H1 (cell line): ENCODE measurements at regions not wholly inside any gene's neighbourhood (a gene's known extent, or its start where the extent isn't known, plus 50 kb on each side); places are given as distances from the start of the nearest gene placed in this dataset.

ENCODE experiments used
- CTCF ChIA-PET: fragments of 300-600 bp; sonication (Branson Sonifier 250); formaldehyde crosslinking; loops from one replicate; lab custom pipeline; 2021; ENCODE audit not compliant: partially characterized antibody; lab: Charles Lee
- POLR2A ChIA-PET: fragments of 300-600 bp; sonication (Branson Sonifier 250); formaldehyde crosslinking; loops from one replicate; lab custom pipeline; 2021; ENCODE audit warnings: inconsistent platforms; ENCODE audit not compliant: partially characterized antibody; lab: Charles Lee
- DNase-seq, 2 experiments: peaks; one replicate each; pipeline versions ENCODE4 v3.0.0 to v3.0.0-alpha.2; 2010 to 2022; ENCODE audit warnings: low spot score in 2 of 2, low read depth in 1 of 2, mixed read lengths in 1 of 2
- FAIRE-seq: peaks from 2 replicates; lab custom pipeline; 2011; peaks lifted over from hg19 to GRCh38; lab: Jason Lieb, UNC
- H2AFZ ChIP-seq: 2 replicates; pipeline ENCODE4 v1.8.1; 2012; ENCODE audit warnings: low read length, inconsistent platforms
- H2AK5ac ChIP-seq: 2 replicates; pipeline ENCODE4 v1.6.1; 2013; ENCODE audit warnings: low read depth, low read length
- H2BK120ac ChIP-seq: replicated peaks from 2 replicates; pipeline ENCODE3; 2013; ENCODE audit warnings: low read depth, low read length, inconsistent platforms
- H2BK12ac ChIP-seq: 2 replicates; pipeline ENCODE4 v1.6.1; 2013; ENCODE audit warnings: low read depth, low read length
- H2BK15ac ChIP-seq: 2 replicates; pipeline ENCODE4 v1.6.1; 2013; ENCODE audit warnings: low read length
- H2BK20ac ChIP-seq: 2 replicates; pipeline ENCODE4 v1.6.1; 2013; ENCODE audit warnings: low read length
- H2BK5ac ChIP-seq: 2 replicates; pipeline ENCODE4 v1.6.1; 2013; ENCODE audit warnings: low read depth, low read length
- H3K14ac ChIP-seq: 2 replicates; pipeline ENCODE4 v1.6.1; 2013; ENCODE audit warnings: inconsistent platforms; ENCODE audit not compliant: insufficient read length
- H3K18ac ChIP-seq: 2 replicates; pipeline ENCODE4 v1.6.1; 2013; ENCODE audit warnings: low read length; ENCODE audit errors: extremely low read depth
- H3K23ac ChIP-seq: 2 replicates; pipeline ENCODE4 v1.6.1; 2013; ENCODE audit warnings: inconsistent platforms; ENCODE audit not compliant: insufficient read length
- H3K23me2 ChIP-seq: 2 replicates; pipeline ENCODE4 v1.6.1; 2013; ENCODE audit warnings: low read depth, low read length
- H3K27ac ChIP-seq: 2 replicates; pipeline ENCODE4 v1.6.1; 2011; ENCODE audit warnings: low read depth, low read length, inconsistent platforms
- H3K27me3 ChIP-seq, 4 experiments: replicated peaks in 1 of 4; 1 replicate in 1 of 4; 2 replicates in 3 of 4; pipeline versions ENCODE4 v1.6.1 to v1.8.1; 2011 to 2013; ENCODE audit warnings: low read length in 3 of 4, mild to moderate bottlenecking in 3 of 4, inconsistent platforms in 2 of 4, mixed read lengths in 2 of 4, moderate library complexity in 1 of 4; ENCODE audit not compliant: control insufficient read depth in 3 of 4, insufficient read depth in 3 of 4; ENCODE audit errors: extremely low read depth in 1 of 4
- H3K36me3 ChIP-seq, 4 experiments: 2 replicates each; pipeline versions ENCODE4 v1.6.1 to v1.8.1; 2011 to 2013; ENCODE audit warnings: mild to moderate bottlenecking in 4 of 4, low read length in 3 of 4, moderate library complexity in 2 of 4, control low read depth in 1 of 4, inconsistent platforms in 1 of 4; ENCODE audit not compliant: insufficient read depth in 4 of 4, control insufficient read depth in 2 of 4
- H3K4ac ChIP-seq: replicated peaks from 2 replicates; pipeline ENCODE3; 2013; ENCODE audit warnings: low read length, low read depth, mixed read lengths, inconsistent platforms; ENCODE audit not compliant: insufficient read length
- H3K4me1 ChIP-seq, 4 experiments: replicated peaks in 1 of 4; 1 replicate in 1 of 4; 2 replicates in 3 of 4; pipeline versions ENCODE4 v1.6.1 to v1.8.1; 2011 to 2013; ENCODE audit warnings: low read length in 3 of 4, inconsistent platforms in 2 of 4, mixed read lengths in 1 of 4; ENCODE audit not compliant: insufficient read depth in 4 of 4, control insufficient read depth in 3 of 4
- H3K4me2 ChIP-seq, 2 experiments: 2 replicates each; pipeline versions ENCODE4 v1.6.1 to v1.8.1; 2011 to 2013; ENCODE audit warnings: low read depth in 2 of 2, low read length in 2 of 2, control low read depth in 1 of 2, inconsistent platforms in 1 of 2, mild to moderate bottlenecking in 1 of 2; ENCODE audit not compliant: insufficient read depth in 1 of 2
- H3K4me3 ChIP-seq, 4 experiments: fragments of 200-600, 300-600 bp in 1 of 4; sonication (generic), shearing (Covaris generic), sonication (Bioruptor Twin) in 1 of 4; 2 replicates each; pipeline versions ENCODE4 v1.5.1 to v1.8.1; 2011 to 2016; ENCODE audit warnings: low read length in 4 of 4, low read depth in 3 of 4, control low read depth in 2 of 4, inconsistent platforms in 2 of 4, mild to moderate bottlenecking in 2 of 4, mixed read lengths in 1 of 4, moderate library complexity in 1 of 4; ENCODE audit not compliant: insufficient read depth in 2 of 4; ENCODE audit errors: extremely low read depth in 1 of 4
- H3K56ac ChIP-seq: replicated peaks from 2 replicates; pipeline ENCODE3; 2013; ENCODE audit warnings: low read depth, mild to moderate bottlenecking, mixed read lengths, low read length, inconsistent platforms; ENCODE audit not compliant: insufficient read length
- H3K79me1 ChIP-seq: 2 replicates; pipeline ENCODE4 v1.6.1; 2013; ENCODE audit warnings: low read depth, low read length, control low read depth
- H3K79me2 ChIP-seq, 2 experiments: 2 replicates each; pipeline versions ENCODE4 v1.6.1 to v1.8.1; 2012 to 2013; ENCODE audit warnings: low read length in 2 of 2, mild to moderate bottlenecking in 2 of 2, inconsistent platforms in 1 of 2; ENCODE audit not compliant: insufficient read depth in 2 of 2, control insufficient read depth in 1 of 2
- H3K9ac ChIP-seq, 4 experiments: replicated peaks in 1 of 4; 1 replicate in 1 of 4; 2 replicates in 3 of 4; pipeline versions ENCODE4 v1.6.1 to v1.8.1; 2011 to 2013; ENCODE audit warnings: low read depth in 3 of 4, low read length in 3 of 4, control low read depth in 2 of 4, mild to moderate bottlenecking in 2 of 4, moderate library complexity in 2 of 4, inconsistent platforms in 1 of 4; ENCODE audit errors: extremely low read depth in 1 of 4
- H3K9me3 ChIP-seq, 2 experiments: 2 replicates each; pipeline versions ENCODE4 v1.6.1 to v1.8.1; 2012 to 2013; ENCODE audit warnings: mild to moderate bottlenecking in 2 of 2, moderate library complexity in 2 of 2, control low read depth in 1 of 2, inconsistent platforms in 1 of 2, low read depth in 1 of 2, low read length in 1 of 2, mixed read lengths in 1 of 2; ENCODE audit not compliant: insufficient read depth in 2 of 2
- H4K20me1 ChIP-seq, 2 experiments: replicated peaks in 1 of 2; 2 replicates each; pipeline versions ENCODE3 to v1.8.1; 2011 to 2013; ENCODE audit warnings: inconsistent platforms in 2 of 2, low read length in 2 of 2, mild to moderate bottlenecking in 1 of 2; ENCODE audit not compliant: insufficient read depth in 2 of 2, control insufficient read depth in 1 of 2
- H4K5ac ChIP-seq: 2 replicates; pipeline ENCODE4 v1.6.1; 2013; ENCODE audit warnings: low read length, low read depth, mixed read lengths, inconsistent platforms; ENCODE audit not compliant: insufficient read length
- H4K8ac ChIP-seq: 2 replicates; pipeline ENCODE4 v1.8.0; 2013; ENCODE audit warnings: mild to moderate bottlenecking, moderate library complexity, low read length, inconsistent platforms; ENCODE audit not compliant: insufficient read depth; ENCODE audit errors: extremely low read depth
- H4K91ac ChIP-seq: replicated peaks from 2 replicates; pipeline ENCODE3; 2013; ENCODE audit warnings: low read length, mixed read lengths, inconsistent platforms; ENCODE audit not compliant: insufficient read length
- ASH2L ChIP-seq: fragments of 200-600, 300-600 bp; sonication (generic); IDR thresholded peaks from one replicate; pipeline ENCODE4 v1.7.1; 2017; ENCODE audit warnings: low read length
- GABPA ChIP-seq: IDR thresholded peaks from 2 replicates; pipeline ENCODE4 v1.6.1; 2011; ENCODE audit warnings: mild to moderate bottlenecking, low read length, moderate library complexity, borderline replicate concordance; ENCODE audit not compliant: insufficient read depth
- SAP30 ChIP-seq: fragments of 300-600 bp; sonication (generic); IDR thresholded peaks from 2 replicates; pipeline ENCODE4 v1.7.1; 2012; ENCODE audit warnings: low read length, moderate library complexity, mild to moderate bottlenecking, inconsistent platforms; ENCODE audit not compliant: insufficient read depth, insufficient replicate concordance
- TBP ChIP-seq: IDR thresholded peaks from 2 replicates; pipeline ENCODE4 v1.6.1; 2011; ENCODE audit warnings: low read depth, low read length, improper control_type of control experiment
- WGBS, 2 experiments: shearing (Covaris generic) in 1 of 2; methylation state at CpG; one replicate each; pipeline versions ENCODE4 v1.1.6 to v1.1.7; 2013 to 2015; ENCODE audit warnings: low lambda C conversion rate in 2 of 2, mixed read lengths in 2 of 2, inconsistent platforms in 1 of 2, low coverage in 1 of 2, missing lambda C conversion rate in 1 of 2; ENCODE audit not compliant: insufficient replicate concordance in 2 of 2, insufficient coverage in 1 of 2, insufficient read length in 1 of 2; ENCODE audit errors: extremely low coverage in 1 of 2, missing lambda C conversion rate in 1 of 2; 5-methylcytosine and 5-hydroxymethylcytosine counted together

DNA sequence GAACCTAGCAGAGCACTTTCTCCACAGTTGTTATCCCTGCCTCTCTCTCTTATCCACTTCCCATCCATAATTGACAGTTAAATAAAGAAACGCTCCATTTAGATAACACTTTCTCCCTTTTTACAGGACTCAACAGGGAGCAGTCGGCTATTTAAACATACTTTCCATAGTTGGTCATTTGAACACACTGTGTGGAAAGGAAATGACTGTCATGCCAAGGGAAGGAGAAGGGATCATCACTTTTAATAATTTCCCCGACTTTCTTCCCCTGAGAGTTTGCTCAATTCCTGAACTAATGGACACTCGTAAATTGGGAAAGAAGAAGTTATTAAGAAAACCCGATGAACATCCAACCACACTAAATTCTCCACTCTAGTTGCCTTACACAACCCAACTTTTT lies 400.8 kb upstream of the PTGER4 start:
- Histone ChIP-seq H3K79me2 (no peaks in the 10 kb centered on the region), H3K27ac (no peak overlapping the region), H3K9ac (no peak overlapping the region), H3K56ac (no peak overlapping the region), H2AFZ (no peak overlapping the region; the same call in 1 of the 2 replicates), H3K23ac (no peak overlapping the region), H3K4me2 (no peak overlapping the region), H3K9me3 (no peaks in the 10 kb centered on the region), H3K4me1 (no peaks in the 10 kb centered on the region), H4K8ac (no peak overlapping the region), H4K91ac (no peak overlapping the region), H3K27me3 (no peaks in the 10 kb centered on the region), H3K18ac (no peak overlapping the region), H2BK5ac (no peak overlapping the region), H2AK5ac (no peak overlapping the region), H2BK12ac (no peak overlapping the region), H2BK15ac (no peak overlapping the region), H3K79me1 (no peaks in the 10 kb centered on the region), H3K36me3 (no peaks in the 10 kb centered on the region), H3K4me3 (no peak overlapping the region), H4K5ac (no peak overlapping the region), H4K20me1 (no peaks in the 10 kb centered on the region), H2BK120ac (no peak overlapping the region), H2BK20ac (no peak overlapping the region), H3K23me2 (no peaks in the 10 kb centered on the region), H3K14ac (no peak overlapping the region), H3K4ac (no peak overlapping the region)
- POLR2A ChIA-PET = no interaction called here
- CTCF ChIA-PET = interaction anchor here (1.2 kb wide), 1 partner anchor 10 kb away, joined by 6 read pairs; no protein-coding TSS in a partner anchor
- 83% methylated on average over 5 of the region's 5 CpGs; no CpG with 5 or more reads in 1 of the 2 experiments for WGBS, 2 experiments
- FAIRE-seq (no peak), DNase-seq (no peak)
- no peak for TF ChIP-seq ASH2L
- no peak for TF ChIP-seq TBP
- TF ChIP-seq SAP30 = no peak
- no peak for TF ChIP-seq GABPA
